ENCODE measurements at regions not wholly inside any gene's neighbourhood (a gene's known extent, or its start where the extent isn't known, plus 50 kb on each side); places are given as distances from the start of the nearest gene placed in this dataset.

DNA sequence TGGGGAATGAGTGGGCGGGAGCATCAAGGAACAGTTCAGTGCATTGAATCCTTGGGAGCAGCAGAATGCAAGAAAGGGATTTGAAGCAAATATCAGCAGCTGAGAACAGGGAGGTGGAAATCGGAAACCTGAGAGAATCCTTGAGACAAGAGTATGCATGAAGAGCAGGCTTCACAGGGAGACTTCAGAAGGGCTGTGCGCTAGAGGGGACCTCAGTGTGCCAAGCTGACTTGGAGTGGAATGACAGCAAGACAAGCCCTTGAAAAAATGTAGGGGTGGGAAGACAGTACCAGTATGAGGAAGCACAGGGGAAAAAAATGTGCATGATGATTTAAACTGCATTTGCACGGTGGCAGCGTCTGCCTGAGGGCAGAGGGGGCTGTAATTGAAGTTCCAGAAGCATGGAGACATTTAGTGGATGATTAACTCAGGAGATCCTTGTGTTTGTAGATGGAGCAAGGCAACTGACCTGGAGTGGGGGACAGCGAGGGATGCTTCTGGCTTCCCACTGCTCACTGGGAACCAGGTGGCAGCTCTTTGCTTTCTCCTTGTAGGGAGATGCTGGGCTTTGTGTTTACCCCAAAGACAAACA lies 204.9 kb upstream of the PLET1 start:
- ATAC-seq (peak; percentile 55; the same call in 2 of the 3 replicates), FAIRE-seq (no peak), DNase-seq (ENCODE audit: low spot score) (no peak)
- Histone ChIP-seq H3K36me3 (replicated peaks in 1 of 2; ENCODE audit: control insufficient read depth in 1 of 2, insufficient read depth in 2 of 2, low read length in 2 of 2) (no peaks in the 10 kb centered on the region), H3K4me2 (ENCODE audit: low read depth, low read length) (no peak overlapping the region), H3K79me2 (ENCODE audit: insufficient read depth, low read length) (no peaks in the 10 kb centered on the region), H4K20me1 (ENCODE audit: insufficient read depth, low read length) (no peaks in the 10 kb centered on the region), H3K27me3 (ENCODE audit: control insufficient read depth in 1 of 2, insufficient read depth in 2 of 2, low read length in 2 of 2) (peaks cover 1 to 7% of the 10 kb centered on the region in 2 experiments; a peak in 2 of 5 replicates), H3K27ac (ENCODE audit: extremely low read length, insufficient read depth, low read length) (no peak overlapping the region), H3K4me3 (replicated peaks in 1 of 3; ENCODE audit: insufficient read depth in 1 of 3, low read depth in 2 of 3, low read length in 3 of 3) (no peak overlapping the region), H3K9me3 (ENCODE audit: low read length) (no peaks in the 10 kb centered on the region), H3K4me1 (ENCODE audit: insufficient read depth, low read length) (no peaks in the 10 kb centered on the region), H2AFZ (ENCODE audit: low read length) (no peak overlapping the region), H3K9ac (ENCODE audit: insufficient read depth, low read depth, low read length) (no peak overlapping the region)
- ChIA-PET CTCF (ENCODE audit: low intra/inter-chr PET ratio, low total read pairs) (no interaction called here), POLR2A (no interaction called here)
- in situ Hi-C loops (cut with HindIII; ENCODE audit: extremely low pct_ligation_motif_present, low pct_unique_long_range_greater_than_20kb) (no loop called here), intact Hi-C loops (cut with micrococcal nuclease; ENCODE audit: unreplicated experiment) (no loop called here)
- no TSS peak for BruUV-seq (replicated peaks)
- 16% methylated on average over 6 of the region's 6 CpGs for WGBS (ENCODE audit: low lambda C conversion rate)
- no peak for TF ChIP-seq TP53 (CRISPR knock-in tag; conservative IDR thresholded peaks at IDR 0.05)
- no peak for TF ChIP-seq ZFP62 (CRISPR knock-in tag; IDR thresholded peaks at IDR 0.05)
- no peak for TF ChIP-seq RNF2 (conservative IDR thresholded peaks at IDR 0.05; ENCODE audit: low read depth)
- no peak for TF ChIP-seq ZNF513 (CRISPR knock-in tag; conservative IDR thresholded peaks at IDR 0.05)
- TF ChIP-seq, protein P1, sequence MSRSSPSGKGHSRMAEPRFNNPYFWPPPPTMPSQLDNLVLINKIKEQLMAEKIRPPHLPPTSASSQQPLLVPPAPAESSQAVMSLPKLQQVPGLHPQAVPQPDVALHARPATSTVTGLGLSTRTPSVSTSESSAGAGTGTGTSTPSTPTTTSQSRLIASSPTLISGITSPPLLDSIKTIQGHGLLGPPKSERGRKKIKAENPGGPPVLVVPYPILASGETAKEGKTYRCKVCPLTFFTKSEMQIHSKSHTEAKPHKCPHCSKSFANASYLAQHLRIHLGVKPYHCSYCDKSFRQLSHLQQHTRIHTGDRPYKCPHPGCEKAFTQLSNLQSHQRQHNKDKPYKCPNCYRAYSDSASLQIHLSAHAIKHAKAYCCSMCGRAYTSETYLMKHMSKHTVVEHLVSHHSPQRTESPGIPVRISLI (CRISPR knock-in tag; IDR thresholded peaks at IDR 0.05; ENCODE audit: borderline replicate concordance) = no peak
- no peak for TF ChIP-seq ZNF350 (CRISPR knock-in tag; IDR thresholded peaks at IDR 0.05; ENCODE audit: borderline replicate concordance, low read depth)
- TF ChIP-seq, protein P2, sequence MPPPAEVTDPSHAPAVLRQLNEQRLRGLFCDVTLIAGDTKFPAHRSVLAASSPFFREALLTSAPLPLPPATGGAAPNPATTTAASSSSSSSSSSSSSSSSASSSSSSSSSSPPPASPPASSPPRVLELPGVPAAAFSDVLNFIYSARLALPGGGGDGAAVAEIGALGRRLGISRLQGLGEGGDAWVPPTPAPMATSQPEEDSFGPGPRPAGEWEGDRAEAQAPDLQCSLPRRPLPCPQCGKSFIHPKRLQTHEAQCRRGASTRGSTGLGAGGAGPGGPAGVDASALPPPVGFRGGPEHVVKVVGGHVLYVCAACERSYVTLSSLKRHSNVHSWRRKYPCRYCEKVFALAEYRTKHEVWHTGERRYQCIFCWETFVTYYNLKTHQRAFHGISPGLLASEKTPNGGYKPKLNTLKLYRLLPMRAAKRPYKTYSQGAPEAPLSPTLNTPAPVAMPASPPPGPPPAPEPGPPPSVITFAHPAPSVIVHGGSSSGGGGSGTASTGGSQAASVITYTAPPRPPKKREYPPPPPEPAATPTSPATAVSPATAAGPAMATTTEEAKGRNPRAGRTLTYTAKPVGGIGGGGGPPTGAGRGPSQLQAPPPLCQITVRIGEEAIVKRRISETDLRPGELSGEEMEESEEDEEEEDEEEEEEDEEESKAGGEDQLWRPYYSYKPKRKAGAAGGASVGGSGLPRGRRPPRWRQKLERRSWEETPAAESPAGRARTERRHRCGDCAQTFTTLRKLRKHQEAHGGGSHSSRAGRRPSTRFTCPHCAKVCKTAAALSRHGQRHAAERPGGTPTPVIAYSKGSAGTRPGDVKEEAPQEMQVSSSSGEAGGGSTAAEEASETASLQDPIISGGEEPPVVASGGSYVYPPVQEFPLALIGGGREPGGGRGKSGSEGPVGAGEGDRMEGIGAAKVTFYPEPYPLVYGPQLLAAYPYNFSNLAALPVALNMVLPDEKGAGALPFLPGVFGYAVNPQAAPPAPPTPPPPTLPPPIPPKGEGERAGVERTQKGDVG (CRISPR knock-in tag; IDR thresholded peaks at IDR 0.05; ENCODE audit: borderline replicate concordance) = no peak
- TF ChIP-seq CEBPB (IDR thresholded peaks at IDR 0.05; ENCODE audit: borderline replicate concordance, low read depth, low read length) = no peak
- TF ChIP-seq, protein P3, sequence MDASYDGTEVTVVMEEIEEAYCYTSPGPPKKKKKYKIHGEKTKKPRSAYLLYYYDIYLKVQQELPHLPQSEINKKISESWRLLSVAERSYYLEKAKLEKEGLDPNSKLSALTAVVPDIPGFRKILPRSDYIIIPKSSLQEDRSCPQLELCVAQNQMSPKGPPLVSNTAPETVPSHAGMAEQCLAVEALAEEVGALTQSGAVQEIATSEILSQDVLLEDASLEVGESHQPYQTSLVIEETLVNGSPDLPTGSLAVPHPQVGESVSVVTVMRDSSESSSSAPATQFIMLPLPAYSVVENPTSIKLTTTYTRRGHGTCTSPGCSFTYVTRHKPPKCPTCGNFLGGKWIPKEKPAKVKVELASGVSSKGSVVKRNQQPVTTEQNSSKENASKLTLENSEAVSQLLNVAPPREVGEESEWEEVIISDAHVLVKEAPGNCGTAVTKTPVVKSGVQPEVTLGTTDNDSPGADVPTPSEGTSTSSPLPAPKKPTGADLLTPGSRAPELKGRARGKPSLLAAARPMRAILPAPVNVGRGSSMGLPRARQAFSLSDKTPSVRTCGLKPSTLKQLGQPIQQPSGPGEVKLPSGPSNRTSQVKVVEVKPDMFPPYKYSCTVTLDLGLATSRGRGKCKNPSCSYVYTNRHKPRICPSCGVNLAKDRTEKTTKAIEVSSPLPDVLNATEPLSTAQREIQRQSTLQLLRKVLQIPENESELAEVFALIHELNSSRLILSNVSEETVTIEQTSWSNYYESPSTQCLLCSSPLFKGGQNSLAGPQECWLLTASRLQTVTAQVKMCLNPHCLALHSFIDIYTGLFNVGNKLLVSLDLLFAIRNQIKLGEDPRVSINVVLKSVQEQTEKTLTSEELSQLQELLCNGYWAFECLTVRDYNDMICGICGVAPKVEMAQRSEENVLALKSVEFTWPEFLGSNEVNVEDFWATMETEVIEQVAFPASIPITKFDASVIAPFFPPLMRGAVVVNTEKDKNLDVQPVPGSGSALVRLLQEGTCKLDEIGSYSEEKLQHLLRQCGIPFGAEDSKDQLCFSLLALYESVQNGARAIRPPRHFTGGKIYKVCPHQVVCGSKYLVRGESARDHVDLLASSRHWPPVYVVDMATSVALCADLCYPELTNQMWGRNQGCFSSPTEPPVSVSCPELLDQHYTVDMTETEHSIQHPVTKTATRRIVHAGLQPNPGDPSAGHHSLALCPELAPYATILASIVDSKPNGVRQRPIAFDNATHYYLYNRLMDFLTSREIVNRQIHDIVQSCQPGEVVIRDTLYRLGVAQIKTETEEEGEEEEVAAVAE (CRISPR knock-in tag; IDR thresholded peaks at IDR 0.05; ENCODE audit: borderline replicate concordance) = no peak
- no peak for TF ChIP-seq FOXJ3 (CRISPR knock-in tag; IDR thresholded peaks at IDR 0.05; ENCODE audit: borderline replicate concordance)
- no peak for TF ChIP-seq ZFP36L1 (CRISPR knock-in tag; IDR thresholded peaks at IDR 0.05)
- no peak for TF ChIP-seq ZSCAN25 (CRISPR knock-in tag; IDR thresholded peaks at IDR 0.05)
- no peak for TF ChIP-seq NFATC3 (CRISPR knock-in tag; IDR thresholded peaks at IDR 0.05)
- no peak for TF ChIP-seq CHCHD3 (CRISPR knock-in tag; IDR thresholded peaks at IDR 0.05)

Data from HepG2 (cell line).